ENCODE measurements at regions not wholly inside any gene's neighbourhood (a gene's known extent, or its start where the extent isn't known, plus 50 kb on each side); places are given as distances from the start of the nearest gene placed in this dataset.
"Not testable (repeated sequence)": the region's sequence is repeated elsewhere in the genome, so short reads cannot be mapped to it uniquely, and the experiment has no call there.

GRCh38 chr16:59350670-59351069 is 616.6 kb upstream of the GOT2 start:
- no peak overlapping the region for H3K4me3 ChIP-seq (ENCODE audit: low read depth, low read length)
- TF ChIP-seq CTCF (IDR thresholded peaks at IDR 0.05; ENCODE audit: control insufficient read depth, extremely low read depth, insufficient read depth) = no peak
- no peak for DNase-seq (ENCODE audit: low read depth)

- H3K4me3 ChIP-seq (ENCODE audit: low read depth, low read length) = no peak overlapping the region
- TF ChIP-seq CTCF (IDR thresholded peaks at IDR 0.05; ENCODE audit: control insufficient read depth, extremely low read depth, insufficient read depth) = no peak
- no peak for DNase-seq (ENCODE audit: low read depth)
These were observed 608.6 kb upstream of the GOT2 start for GRCh38 chr16:59342669-59343068.

- DNase-seq (ENCODE audit: low read depth) = no peak
- TF ChIP-seq CTCF (IDR thresholded peaks at IDR 0.05; ENCODE audit: control insufficient read depth, extremely low read depth, insufficient read depth) = no peak
- H3K4me3 ChIP-seq (ENCODE audit: low read depth, low read length) = no peak overlapping the region
These were observed 607.3 kb upstream of the GOT2 start for GRCh38 chr16:59341368-59341767.

- no peak for DNase-seq (ENCODE audit: low read depth)
- H3K4me3 ChIP-seq (ENCODE audit: low read depth, low read length) = no peak overlapping the region
- TF ChIP-seq CTCF (IDR thresholded peaks at IDR 0.05; ENCODE audit: control insufficient read depth, extremely low read depth, insufficient read depth) = no peak
These were observed 605.8 kb upstream of the GOT2 start for GRCh38 chr16:59339871-59340270.

- TF ChIP-seq CTCF (IDR thresholded peaks at IDR 0.05; ENCODE audit: control insufficient read depth, extremely low read depth, insufficient read depth) = no peak
- DNase-seq (ENCODE audit: low read depth) = no peak
- no peak overlapping the region for H3K4me3 ChIP-seq (ENCODE audit: low read depth, low read length)
These were observed 602.1 kb upstream of the GOT2 start for GRCh38 chr16:59336136-59336695.

GRCh38 chr16:59331708-59332107 is 597.6 kb upstream of the GOT2 start:
- not testable (repeated sequence) for H3K4me3 ChIP-seq (ENCODE audit: low read depth, low read length); DNase-seq (ENCODE audit: low read depth)

GRCh38 chr16:59330019-59330670 is 596.0 kb upstream of the GOT2 start:
- no peak for DNase-seq (ENCODE audit: low read depth)
- H3K4me3 ChIP-seq (ENCODE audit: low read depth, low read length) = no peak overlapping the region
- TF ChIP-seq CTCF (IDR thresholded peaks at IDR 0.05; ENCODE audit: control insufficient read depth, extremely low read depth, insufficient read depth) = no peak

All from LNCaP clone FGC (cell line).